ENCODE measurements at regions not wholly inside any gene's neighbourhood (a gene's known extent, or its start where the extent isn't known, plus 50 kb on each side); places are given as distances from the start of the nearest gene placed in this dataset.

GRCh38 chr7:145989469-145989868 is 127.1 kb upstream of the CNTNAP2 start:
- no peak overlapping the region for H3K27ac ChIP-seq
- ATAC-seq (no peak), DNase-seq (no peak)
- H3K36me3 ChIP-seq, result no peaks in the 10 kb centered on the region
- H3K27me3 ChIP-seq, result no peaks in the 10 kb centered on the region
- H3K9me3 ChIP-seq, result peaks cover 0 to 9% (median 0%) of the 10 kb centered on the region in 11 donors
- WGBS, 2 donors, result 68 to 76% methylated on average over 4 of the region's 4 CpGs
- no peak overlapping the region for H3K4me3 ChIP-seq
- H3K4me1 ChIP-seq, result no peaks in the 10 kb centered on the region
- intact Hi-C loops (cut with DNase I), result no loop called here
- no peak for TF ChIP-seq CTCF (IDR thresholded peaks at IDR 0.05)

- Histone ChIP-seq H3K4me1 (no peaks in the 10 kb centered on the region), H3K27me3 (no peaks in the 10 kb centered on the region), H3K4me3 (no peak overlapping the region), H3K36me3 (no peaks in the 10 kb centered on the region), H3K27ac (no peak overlapping the region), H3K9me3 (peaks cover 0 to 9% (median 0%) of the 10 kb centered on the region in 11 donors)
- no peak for TF ChIP-seq CTCF (IDR thresholded peaks at IDR 0.05)
- intact Hi-C loops (cut with DNase I), result no loop called here
- WGBS, 2 donors, result 39 to 42% methylated on average over 4 of the region's 4 CpGs
- ATAC-seq (no peak), DNase-seq (no peak)
Measured at GRCh38 chr7:145986248-145986874, 130.2 kb upstream of the CNTNAP2 start.

- intact Hi-C loops (cut with DNase I), result no loop called here
- TF ChIP-seq CTCF (IDR thresholded peaks at IDR 0.05), result no peak
- DNase-seq (no peak), ATAC-seq (no peak)
- no peaks in the 10 kb centered on the region for H3K4me1 ChIP-seq
- no peak overlapping the region for H3K4me3 ChIP-seq
- H3K27me3 ChIP-seq, result no peaks in the 10 kb centered on the region
- H3K36me3 ChIP-seq, result no peaks in the 10 kb centered on the region
- peaks cover 0 to 11% (median 0%) of the 10 kb centered on the region in 11 donors for H3K9me3 ChIP-seq
- WGBS, 2 donors, result 72 to 81% methylated on average over 1 of the region's 1 CpG
- no peak overlapping the region for H3K27ac ChIP-seq
Measured at GRCh38 chr7:145978769-145979168, 137.8 kb upstream of the CNTNAP2 start.

GRCh38 chr7:145959981-145960380 is 156.6 kb upstream of the CNTNAP2 start:
- H3K4me3 ChIP-seq, result no peak overlapping the region
- no peaks in the 10 kb centered on the region for H3K4me1 ChIP-seq
- no peak for DNase-seq
- H3K27ac ChIP-seq, result no peak overlapping the region
- H3K27me3 ChIP-seq, result no peaks in the 10 kb centered on the region
- intact Hi-C loops (cut with DNase I), result no loop called here
- ATAC-seq, result no peak
- peaks cover 0 to 25% (median 0%) of the 10 kb centered on the region in 11 donors for H3K9me3 ChIP-seq
- no peak for TF ChIP-seq CTCF (IDR thresholded peaks at IDR 0.05)
- 65 to 70% methylated on average over 4 of the region's 4 CpGs for WGBS, 2 donors
- no peaks in the 10 kb centered on the region for H3K36me3 ChIP-seq

Data from heart right ventricle (tissue), 16 donors.